NCI-H2196 treated with DMSO at 0.1 percent for 48 hours (cell line): ENCODE measurements at regions not wholly inside any gene's neighbourhood (a gene's known extent, or its start where the extent isn't known, plus 50 kb on each side); places are given as distances from the start of the nearest gene placed in this dataset.
"Not testable (repeated sequence)": the region's sequence is repeated elsewhere in the genome, so short reads cannot be mapped to it uniquely, and the experiment has no call there.

Experiments
- DNase-seq: peaks from one replicate; lab custom pipeline; 2025; ENCODE audit not compliant: unreplicated experiment; lab: John Stamatoyannopoulos, UW

DNA sequence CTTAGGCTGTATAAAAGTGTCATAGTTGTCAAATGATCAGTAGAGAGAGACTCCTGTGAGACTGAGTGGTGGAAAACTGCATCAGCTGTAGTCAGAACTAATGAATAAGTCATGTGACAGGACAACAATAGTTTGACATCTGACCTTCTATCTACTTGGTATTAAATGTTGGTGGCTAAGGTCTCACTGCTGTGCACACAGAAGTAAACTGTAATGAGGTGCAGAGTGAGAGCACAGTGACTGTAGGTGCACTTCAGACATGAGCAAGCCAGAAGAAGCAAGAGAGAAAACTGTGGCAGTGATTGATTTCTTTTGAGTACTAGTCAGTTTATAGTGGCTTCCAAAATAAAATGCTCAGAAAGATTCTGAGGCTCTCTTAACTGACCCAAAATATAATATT, 803.6 kb downstream of the RAPGEF2 start:
- no peak for DNase-seq

DNA sequence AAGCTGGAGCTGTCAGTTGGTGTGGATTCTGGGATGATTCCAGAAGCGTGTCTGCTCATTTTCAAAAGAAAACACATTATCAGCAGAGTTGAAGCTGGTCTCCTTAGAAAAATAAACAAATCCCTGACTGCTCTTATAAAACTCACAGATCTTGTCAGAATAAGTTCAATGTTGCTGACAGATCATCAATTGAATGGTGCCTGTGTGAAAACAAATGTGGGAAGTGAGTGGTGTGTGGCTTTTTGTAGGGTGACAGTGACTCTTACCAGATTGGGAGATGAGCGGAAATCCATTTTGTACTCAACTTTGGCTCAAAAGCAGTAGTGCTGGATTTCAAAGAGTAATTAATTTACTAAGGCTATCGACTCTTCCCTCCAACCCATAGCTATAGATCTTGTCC, 807.8 kb downstream of the RAPGEF2 start:
- no peak for DNase-seq

DNA sequence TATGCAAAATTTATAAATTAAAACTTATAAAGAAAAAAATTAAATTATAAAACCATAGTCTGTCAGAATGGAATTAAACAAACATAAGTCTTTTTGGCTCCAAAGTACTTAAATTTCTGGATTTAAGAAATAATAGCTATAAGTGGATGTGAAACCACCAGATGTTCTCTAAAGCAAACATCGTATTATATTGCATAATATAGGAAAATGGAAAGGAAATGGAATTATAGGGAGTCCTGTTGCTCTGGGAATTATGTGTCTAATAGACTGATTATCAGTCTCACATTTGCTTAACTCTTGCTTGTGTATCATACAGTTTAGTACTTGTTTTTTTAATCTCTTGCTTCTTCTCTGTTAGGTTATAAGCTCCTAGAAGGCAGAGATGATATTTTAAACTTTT, 819.2 kb downstream of the RAPGEF2 start:
- DNase-seq = no peak

DNA sequence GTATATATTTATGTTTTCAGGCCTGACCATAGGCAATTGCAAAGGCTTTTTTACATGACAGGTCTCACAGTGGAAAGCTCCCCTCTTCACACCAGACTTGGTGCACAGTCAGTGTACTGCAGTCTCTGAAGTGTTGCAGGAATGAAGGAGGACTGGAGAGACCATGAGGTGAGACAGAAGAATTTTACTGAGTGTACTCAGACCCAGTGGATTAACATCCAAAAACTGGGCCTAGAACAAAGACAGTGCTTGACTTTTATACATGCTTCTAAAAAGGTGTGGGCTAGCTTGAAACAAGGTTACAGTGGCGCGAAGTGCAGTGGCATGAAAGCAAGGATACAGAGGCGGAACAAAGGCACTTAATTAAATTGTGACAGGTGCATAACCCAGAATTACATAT, 822.9 kb downstream of the RAPGEF2 start:
- DNase-seq = no peak

DNA sequence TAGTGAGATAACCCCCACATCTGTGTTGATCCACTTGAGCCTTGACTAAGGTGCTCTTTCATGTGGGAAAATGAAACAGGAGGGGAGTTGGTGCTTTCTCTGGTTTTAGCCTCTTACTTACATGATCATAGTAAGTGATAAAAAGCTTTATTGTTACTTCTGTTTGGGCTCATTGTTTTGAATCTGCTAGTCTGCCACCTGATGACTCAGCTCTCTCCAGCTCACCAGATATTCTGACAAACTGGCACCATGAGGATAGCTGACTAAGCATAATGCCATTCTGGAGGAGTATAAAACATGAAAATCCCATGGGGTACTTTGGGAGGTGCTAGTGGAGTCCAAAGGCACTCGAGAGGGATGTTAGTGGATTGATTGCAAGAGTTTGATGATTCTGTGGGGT, 824.0 kb downstream of the RAPGEF2 start:
- DNase-seq = no peak

DNA sequence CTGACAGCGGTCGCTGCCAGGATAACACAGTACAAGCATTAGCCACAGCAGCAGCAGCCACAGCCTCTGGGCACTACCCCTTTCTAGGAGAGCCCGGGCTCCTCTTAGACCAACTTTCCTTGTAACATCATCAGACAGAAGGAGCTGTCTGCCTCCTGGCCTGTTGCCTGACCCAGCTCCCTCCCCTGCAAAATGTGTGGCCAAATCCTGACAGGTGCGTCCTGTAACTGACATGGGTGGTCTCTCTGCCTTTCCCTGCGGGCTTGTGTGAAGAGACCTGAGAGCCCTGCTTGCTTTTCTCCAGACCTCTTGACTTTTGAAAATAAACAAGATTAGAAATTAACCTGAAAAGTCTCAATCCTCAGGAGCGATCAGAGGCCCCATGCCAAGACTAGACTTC, 824.9 kb downstream of the RAPGEF2 start:
- no peak for DNase-seq

DNA sequence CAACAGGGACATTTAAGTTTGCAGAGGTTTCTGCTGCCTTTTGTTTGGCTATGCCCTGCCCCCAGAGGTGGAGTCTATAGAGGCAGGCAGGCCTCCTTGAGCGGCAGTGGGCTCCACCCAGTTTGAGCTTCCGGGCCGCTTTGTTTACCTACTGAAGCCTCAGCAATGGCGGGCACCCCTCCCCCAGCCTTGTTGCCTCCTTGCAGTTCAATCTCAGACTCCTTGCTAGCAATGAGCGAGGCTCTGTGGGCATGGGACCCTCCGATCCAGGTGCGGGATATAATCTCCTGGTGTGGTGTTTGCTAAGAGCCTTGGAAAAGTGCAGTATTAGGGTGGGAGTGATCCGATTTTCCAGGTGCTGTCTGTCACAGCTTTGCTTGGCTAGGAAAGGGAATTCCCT, 831.7 kb downstream of the RAPGEF2 start:
- DNase-seq = not testable (repeated sequence)

DNA sequence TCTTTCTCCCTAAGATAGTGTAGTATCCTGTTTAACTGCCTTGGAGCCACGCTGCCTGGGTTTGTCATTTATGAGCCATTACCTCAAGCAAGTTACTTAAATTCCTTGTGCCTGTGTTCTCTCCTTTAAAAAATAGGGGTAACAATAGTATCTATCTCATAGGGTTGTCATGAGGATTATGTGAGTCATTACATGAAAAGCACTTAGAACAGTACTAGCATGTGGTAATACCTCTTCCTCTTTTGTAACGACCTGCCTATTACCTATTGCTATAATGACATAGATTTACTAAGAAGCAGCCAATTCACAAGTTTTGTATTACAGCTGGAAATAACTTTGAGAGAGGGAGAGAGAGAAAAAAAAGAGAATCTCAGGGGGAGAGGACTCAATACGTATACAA, 834.7 kb downstream of the RAPGEF2 start:
- no peak for DNase-seq

DNA sequence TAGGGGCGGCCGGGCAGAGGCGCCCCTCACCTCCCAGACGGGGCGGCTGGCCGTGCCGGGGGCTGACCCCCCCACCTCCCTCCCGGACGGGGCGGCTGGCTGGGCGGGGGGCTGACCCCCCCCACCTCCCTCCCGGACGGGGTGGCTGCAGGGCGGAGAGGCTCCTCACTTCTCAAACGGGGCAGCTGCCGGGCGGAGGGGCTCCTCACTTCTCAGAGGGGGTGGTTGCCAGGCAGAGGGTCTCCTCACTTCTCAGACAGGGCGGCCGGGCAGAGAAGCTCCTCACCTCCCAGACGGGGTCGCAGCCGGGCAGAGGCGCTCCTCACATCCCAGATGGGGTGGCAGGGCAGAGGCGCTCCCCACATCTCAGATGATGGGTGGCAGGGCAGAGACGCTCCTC, 836.8 kb downstream of the RAPGEF2 start:
- DNase-seq = not testable (repeated sequence)

DNA sequence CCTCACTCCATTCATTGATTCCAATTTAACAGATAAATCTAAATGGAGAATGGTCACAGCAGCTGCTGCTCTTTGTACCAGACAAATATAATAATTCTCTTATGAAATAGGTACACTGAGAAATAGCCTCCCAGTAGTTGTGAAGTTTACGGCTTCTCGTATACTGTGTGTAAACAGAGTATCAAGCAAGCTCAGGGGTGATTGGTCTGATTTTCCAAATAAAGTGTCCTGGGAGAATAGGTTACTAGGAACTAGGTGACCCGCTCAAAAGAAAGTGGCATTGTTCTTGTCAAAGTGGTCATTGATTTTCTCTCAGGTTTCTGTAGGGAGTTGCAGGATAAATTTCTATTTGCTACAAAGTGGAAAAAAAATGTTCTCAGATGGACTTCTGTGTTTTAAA, 838.2 kb downstream of the RAPGEF2 start:
- no peak for DNase-seq

DNA sequence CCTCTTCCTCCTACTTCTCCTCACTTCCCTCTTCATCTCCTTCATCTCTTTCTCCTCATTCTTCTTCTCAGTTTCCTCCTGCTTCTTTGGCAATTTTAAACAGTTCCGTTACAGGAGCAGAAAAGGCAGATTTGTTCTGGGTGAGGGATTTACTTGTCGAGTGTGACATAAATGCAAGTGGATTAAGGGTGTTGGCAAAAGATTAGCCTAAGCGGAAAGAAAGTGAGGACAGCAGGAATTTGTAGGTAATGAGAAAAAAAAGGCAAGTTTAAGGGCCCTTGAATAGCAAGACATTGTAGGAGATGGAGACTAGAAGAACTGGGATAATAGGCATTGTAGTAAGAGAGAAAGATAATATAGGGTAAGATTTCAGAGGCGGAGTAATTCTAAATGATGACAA, 841.6 kb downstream of the RAPGEF2 start:
- no peak for DNase-seq

DNA sequence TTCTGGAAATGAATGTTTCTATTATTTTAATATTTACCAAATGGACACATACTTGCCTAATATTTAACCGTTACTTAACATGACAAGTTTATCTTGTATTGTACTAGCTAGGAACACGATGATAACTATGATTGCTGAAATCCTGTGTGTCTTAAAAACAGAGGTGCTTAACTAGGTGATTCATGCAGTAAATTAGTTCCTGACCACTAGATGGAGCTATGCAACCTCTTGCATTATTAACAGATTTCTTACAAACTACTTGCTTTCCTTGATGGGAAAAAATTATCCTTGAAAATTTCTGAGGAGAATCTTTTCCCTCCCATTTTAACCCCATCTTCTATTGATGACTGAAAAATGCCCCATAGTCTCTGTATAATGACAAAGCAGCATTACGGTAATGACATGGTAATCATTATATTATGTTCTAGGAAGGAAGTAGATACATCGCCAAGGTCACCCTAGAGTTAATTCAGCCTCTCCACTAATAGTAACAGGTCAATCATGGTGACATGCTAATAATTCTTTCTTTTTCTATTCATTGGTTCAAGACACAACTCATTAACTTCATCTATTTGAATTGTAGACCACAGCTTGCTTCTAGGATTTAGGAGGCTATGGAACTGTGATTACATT, 844.2 kb downstream of the RAPGEF2 start:
- DNase-seq = peak; percentile 3

DNA sequence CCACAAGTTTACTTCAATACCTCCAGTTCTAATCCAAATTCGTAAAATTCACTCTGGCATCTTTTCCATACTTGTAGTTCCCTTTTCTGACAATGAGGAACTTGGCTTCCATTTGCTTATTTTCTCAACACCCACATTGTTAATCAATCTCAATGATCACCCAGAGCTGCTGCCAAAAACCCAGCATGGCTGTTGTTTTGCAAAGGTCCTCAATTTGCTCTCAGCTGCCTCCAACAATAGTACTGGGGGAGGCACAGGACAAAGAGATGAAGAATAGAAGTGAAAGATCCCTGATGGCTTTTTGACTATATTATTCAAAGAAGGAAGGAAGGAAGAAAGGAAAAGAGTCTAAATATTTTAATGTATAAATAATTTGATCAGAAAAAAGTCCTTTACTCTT, 847.8 kb downstream of the RAPGEF2 start:
- DNase-seq = no peak

DNA sequence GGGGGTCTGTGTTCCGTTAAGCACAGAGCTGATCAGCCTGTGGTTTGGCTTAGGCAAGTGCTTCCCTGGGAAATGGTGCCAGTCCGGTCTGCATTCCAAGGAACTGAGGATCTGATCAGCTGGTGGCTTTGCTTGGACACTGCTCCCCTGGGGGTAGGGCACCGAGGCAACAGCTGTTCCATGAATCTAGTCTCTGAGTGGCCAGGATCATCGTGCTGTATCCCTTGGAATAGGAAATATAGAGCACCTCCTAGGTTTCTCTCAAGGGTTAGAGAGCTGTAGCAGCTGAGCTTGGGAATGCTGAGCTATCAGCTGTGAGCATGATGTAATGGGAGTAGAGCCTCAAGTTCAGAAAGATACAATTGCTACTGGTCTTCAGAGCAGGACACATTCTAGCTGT, 863.9 kb downstream of the RAPGEF2 start:
- no peak for DNase-seq

DNA sequence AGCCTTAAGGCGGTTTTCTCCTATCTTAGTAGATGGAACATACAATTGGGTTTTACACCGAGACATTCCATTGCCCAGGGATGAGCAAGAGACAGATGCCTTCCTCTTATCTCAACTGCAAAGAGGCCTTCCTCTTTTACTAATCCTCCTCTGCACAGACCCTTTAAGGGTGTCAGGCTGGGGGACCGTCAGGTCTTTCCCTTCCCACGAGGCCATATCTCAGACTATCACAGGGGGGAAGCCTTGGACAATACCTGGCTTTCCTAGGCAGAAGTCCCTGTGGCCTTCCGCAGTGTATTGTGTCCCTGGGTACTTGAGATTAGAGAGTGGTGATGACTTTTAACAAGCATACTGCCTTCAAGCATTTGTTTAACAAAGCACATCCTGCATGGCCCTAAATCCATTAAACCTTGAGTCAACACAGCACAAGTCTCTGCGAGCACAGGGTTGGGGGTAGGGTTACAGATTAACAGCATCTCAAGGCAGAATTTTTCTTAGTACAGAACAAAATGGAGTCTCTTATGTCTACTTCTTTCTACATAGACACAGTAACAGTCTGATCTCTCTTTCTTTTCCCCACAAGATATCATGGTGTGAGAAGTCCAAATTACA, 874.1 kb downstream of the RAPGEF2 start:
- not testable (repeated sequence) for DNase-seq

DNA sequence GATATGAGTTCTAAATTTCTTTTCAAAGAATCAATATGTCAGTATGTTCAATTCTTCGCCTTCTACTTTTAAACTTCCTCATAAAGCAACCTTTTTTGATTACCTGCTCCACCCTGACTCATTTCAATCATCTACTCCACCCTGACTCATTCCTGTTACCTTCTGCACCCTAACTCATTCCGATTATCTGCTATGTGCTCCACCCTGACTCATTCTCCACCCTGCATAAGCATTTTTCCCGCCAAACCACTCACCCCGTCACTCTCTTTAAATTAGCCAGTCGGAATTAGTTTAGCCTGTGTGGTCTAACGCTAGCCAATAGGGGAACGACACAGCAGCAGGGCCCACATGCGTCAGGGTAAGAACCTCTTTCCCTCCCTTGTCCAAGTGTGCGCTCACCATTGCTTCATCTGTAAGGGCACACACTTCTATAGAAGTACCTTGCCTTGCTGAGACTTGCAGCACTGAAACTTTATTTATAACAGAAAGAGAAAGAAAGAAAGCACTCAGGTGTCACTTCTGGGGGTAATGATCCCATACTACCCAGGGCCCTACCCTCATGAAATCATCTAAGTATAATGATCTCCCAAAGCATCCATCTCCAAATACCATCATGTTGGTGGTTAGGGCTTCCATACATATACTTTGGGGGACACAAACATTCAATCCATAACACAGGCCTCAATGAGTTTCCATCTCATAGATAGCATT, 875.2 kb downstream of the RAPGEF2 start:
- DNase-seq = no peak

DNA sequence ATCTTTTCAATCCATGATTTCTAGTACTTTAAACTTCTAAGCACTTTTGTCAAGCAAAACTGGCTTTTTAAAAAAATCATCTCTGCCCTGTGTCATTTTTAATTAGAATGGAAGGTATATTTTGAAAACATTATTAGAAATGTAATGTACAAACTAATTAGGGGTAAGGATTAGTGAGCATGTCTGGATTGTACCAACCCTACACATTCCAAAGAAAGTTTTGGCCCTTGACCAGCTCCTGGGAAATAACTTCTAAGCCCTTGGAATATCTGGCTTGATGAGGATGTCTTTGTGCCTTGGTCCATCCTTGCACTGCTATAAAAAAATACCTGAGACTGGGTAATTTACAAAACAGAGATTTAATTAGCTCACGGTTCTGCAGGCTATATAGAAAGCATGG, 876.5 kb downstream of the RAPGEF2 start:
- DNase-seq = no peak

DNA sequence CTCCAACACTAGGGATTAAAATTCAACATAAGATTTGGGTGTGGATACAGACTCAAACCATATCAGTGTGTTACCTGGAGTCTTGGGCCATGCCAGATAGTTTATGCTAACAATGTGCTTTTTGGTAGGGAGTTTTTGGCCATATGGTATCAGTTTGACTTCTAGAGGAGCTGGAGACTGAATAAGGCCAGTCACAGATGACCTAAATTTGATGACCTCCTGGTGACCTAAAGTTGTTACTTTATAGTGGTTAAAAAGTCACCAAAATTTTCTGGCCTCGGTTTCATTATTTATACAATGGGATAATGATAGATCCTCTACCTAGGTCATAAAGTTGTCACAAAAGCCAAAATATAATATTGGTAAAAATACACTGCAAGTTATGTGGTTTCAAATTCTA, 877.1 kb downstream of the RAPGEF2 start:
- DNase-seq = no peak

DNA sequence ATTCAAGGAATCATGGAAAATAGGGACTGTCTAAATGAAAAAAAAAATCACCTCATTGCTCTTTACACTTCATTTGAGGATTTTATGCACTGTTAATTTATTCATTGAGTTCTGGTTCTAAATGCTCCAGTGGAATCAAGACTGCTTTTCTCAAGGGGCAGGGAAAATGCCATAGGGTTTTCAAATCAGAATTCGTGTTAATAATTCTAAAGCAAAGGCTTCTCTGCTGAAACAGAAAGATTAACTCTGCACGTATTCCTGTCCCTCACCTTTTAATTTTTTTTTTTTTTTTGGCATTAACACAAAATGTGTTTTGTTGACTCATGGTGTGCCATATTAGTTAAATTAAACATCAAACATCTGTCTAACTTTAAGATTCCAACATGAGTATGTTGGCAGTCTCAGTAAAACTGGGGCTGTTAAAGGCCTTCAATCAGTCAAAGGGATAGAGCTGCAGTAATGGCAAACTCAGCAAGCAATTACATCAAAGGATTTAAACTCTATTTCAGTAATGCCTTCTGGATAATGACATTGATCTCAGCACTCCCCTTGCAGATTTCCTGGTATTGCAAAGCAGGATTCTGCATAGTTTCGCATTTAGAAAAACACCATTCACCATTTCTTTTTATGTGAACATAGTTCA, 878.1 kb downstream of the RAPGEF2 start:
- DNase-seq = no peak

DNA sequence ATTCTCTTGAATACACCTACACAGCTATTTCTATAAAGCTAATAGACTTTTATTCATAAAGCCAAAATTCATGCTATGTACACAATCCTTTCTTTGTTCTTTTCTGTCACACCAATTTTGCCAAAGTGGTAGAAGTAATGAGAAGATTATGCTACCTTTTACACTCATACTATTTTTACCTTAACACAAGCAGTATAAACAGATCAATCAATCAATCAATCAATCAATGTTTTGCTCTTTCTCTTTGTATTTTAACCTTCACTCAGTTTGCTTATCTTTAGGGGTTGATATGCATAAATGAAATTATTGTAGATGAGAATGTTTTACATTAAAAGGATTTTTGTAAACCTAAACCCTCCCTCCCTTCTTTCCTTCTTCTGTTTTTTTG, 878.6 kb downstream of the RAPGEF2 start:
- no peak for DNase-seq

DNA sequence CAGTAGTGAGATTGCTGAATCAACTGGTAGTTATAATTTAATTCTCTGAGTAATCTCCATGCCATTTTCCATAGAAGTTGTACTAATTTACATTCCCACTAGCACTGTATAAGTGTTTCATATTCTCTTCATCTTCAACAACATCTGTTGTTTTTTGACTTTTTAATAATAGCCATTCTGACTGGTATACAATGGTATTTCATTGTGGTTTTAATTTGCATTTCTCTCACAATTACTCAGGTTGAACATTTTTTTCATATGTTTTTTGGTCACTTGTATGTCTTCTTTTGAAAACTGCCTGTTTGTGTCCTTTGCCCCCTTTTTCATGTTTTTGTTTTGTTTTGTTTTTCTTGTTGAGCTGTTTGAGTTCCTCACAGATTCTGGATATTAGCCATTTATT, 880.2 kb downstream of the RAPGEF2 start:
- no peak for DNase-seq
